ENCODE measurements at regions not wholly inside any gene's neighbourhood (a gene's known extent, or its start where the extent isn't known, plus 50 kb on each side); places are given as distances from the start of the nearest gene placed in this dataset.

DNA sequence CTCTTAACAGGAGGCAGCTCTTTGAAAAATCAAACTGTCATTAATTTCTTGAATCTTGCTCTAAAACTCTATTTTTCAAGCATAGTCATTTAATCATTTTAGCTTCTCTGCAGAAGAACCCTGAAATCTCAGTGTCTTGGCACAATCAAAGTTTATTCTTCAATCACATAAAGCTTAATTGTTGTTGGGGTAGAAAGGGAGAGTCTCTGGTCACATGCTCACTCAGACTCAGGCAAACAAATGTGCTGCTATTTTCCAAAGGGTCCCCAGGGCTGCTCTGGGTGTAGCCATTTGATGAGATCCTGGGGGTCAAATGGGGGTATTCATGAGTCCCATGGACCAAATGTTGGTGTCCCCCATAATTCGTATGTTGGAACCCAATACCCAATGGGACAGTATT is 114.8 kb downstream of the MSX2 start:
- TF ChIP-seq CTCF (IDR thresholded peaks at IDR 0.05): no peak
- TF ChIP-seq POLR2A (IDR thresholded peaks at IDR 0.05): no peak

Measured in esophagus squamous epithelium (tissue), 4 donors.